ENCODE measurements at regions not wholly inside any gene's neighbourhood (a gene's known extent, or its start where the extent isn't known, plus 50 kb on each side); places are given as distances from the start of the nearest gene placed in this dataset.

DNA sequence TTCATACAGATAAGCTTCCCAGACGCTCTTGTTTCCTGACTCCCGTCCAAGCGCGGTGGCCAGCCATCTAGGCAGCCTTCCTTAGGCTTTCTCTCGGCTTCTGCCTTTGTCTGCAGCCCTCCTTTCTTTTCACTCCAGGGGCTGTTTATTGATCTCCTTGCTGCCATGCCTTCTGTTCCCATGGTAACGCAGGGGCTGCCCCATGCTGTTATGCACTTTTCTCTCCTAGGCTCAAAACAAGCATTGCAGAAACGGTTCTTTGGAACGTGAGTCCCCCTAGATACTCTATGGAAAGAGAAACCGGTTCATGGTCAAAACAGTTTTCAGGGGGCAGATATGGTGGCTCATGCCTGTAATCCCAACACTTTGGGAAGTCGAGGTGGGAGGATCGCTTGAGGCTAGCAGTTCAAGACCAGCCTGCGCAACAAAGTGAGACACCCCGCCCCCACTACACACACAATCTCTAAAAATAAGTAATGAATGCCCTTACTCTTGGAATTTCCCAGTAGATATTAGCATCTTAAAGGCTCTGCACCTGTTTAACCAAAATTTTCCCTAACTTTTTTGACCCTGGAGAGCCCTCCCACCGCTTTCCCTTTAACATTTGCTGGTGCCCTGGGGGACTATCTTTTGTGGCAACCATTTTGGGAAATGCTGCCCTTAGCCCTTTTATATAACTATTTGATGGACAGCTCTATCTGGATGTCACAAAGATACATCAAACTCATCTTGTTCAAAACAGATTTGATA lies 53.9 kb upstream of the ZNF157 start (continued):
- no peak for TF ChIP-seq GABPA (IDR thresholded peaks at IDR 0.05 in 1 of 2, conservative IDR thresholded peaks at IDR 0.05 in 1 of 2)
- no peak for TF ChIP-seq HNF4G (IDR thresholded peaks at IDR 0.05)
- TF ChIP-seq RXRA (IDR thresholded peaks at IDR 0.05) = no peak
- TF ChIP-seq FOXA2 (IDR thresholded peaks at IDR 0.05) = no peak
- no peak for TF ChIP-seq JUND (IDR thresholded peaks at IDR 0.05)

Measured in liver (tissue), 2 donors.